ENCODE measurements at regions not wholly inside any gene's neighbourhood (a gene's known extent, or its start where the extent isn't known, plus 50 kb on each side); places are given as distances from the start of the nearest gene placed in this dataset.

DNA sequence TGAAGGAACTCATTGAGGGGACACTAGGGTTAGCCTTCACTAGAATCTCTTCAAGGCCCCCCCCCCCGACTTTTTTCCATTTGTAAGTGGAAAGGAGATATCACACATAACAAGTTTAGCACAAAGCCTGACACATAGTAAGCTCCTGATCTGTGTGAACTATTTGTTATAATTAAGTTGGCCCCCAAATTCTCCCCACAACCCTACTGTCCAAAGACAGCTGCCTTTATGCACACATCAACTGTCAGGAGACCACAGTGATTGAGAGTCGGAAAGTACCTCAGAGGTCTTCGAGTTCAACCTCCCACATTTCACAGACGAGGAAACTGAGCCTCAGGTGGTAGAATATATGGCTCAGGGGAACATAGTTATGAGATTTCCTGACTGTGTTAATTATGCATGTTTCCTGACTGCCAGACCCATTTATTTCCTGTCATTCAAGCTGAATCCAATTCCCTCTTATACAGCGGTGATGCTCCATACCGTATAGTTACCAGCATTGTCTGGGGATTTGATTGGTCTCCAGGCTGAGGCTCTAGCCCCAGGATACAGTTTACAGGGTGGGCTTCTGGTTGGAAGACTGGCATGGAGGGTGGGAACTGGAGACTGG lies 227.4 kb upstream of the CMC1 start:
- no peak for TF ChIP-seq POLR2AphosphoS5 (IDR thresholded peaks at IDR 0.05)
- TF ChIP-seq RAD21 (conservative IDR thresholded peaks at IDR 0.05), result no peak
- TF ChIP-seq, protein P1, sequence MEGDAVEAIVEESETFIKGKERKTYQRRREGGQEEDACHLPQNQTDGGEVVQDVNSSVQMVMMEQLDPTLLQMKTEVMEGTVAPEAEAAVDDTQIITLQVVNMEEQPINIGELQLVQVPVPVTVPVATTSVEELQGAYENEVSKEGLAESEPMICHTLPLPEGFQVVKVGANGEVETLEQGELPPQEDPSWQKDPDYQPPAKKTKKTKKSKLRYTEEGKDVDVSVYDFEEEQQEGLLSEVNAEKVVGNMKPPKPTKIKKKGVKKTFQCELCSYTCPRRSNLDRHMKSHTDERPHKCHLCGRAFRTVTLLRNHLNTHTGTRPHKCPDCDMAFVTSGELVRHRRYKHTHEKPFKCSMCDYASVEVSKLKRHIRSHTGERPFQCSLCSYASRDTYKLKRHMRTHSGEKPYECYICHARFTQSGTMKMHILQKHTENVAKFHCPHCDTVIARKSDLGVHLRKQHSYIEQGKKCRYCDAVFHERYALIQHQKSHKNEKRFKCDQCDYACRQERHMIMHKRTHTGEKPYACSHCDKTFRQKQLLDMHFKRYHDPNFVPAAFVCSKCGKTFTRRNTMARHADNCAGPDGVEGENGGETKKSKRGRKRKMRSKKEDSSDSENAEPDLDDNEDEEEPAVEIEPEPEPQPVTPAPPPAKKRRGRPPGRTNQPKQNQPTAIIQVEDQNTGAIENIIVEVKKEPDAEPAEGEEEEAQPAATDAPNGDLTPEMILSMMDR (IDR thresholded peaks at IDR 0.05; ENCODE audit: poor library complexity, severe bottlenecking), result no peak
